DND-41 (cell line): ENCODE measurements at regions not wholly inside any gene's neighbourhood (a gene's known extent, or its start where the extent isn't known, plus 50 kb on each side); places are given as distances from the start of the nearest gene placed in this dataset.

Source experiments
- ATAC-seq: fragments of 200-7000 bp; cut with Tn5 transposase; 3 replicates; pipeline ENCODE4 v1.9.1; 2021; ENCODE audit warnings: low read depth; ENCODE audit not compliant: insufficient read depth
- DNase-seq: peaks from one replicate; pipeline ENCODE4 v3.0.0-alpha.2; 2020
- H2AFZ ChIP-seq: 2 replicates; pipeline ENCODE4 v1.6.0; 2012; ENCODE audit warnings: low read depth, low read length
- H3K27ac ChIP-seq: 2 replicates; pipeline ENCODE4 v1.5.1; 2012; ENCODE audit warnings: low read length, inconsistent platforms
- H3K27me3 ChIP-seq: fragments of 200-600 bp; sonication (generic); 2 replicates; pipeline ENCODE4 v1.6.0; 2012; ENCODE audit warnings: low read length, mild to moderate bottlenecking, inconsistent platforms; ENCODE audit not compliant: insufficient read depth, poor library complexity
- H3K36me3 ChIP-seq: 2 replicates; pipeline ENCODE4 v1.5.1; 2012; ENCODE audit warnings: low read length, inconsistent platforms; ENCODE audit not compliant: insufficient read depth
- H3K4me1 ChIP-seq: 2 replicates; pipeline ENCODE4 v1.5.1; 2012; ENCODE audit warnings: mild to moderate bottlenecking, low read length; ENCODE audit not compliant: insufficient read depth
- H3K4me2 ChIP-seq: 2 replicates; pipeline ENCODE4 v1.6.0; 2012; ENCODE audit warnings: mild to moderate bottlenecking, moderate library complexity, low read length, inconsistent platforms; ENCODE audit not compliant: insufficient read depth
- H3K4me3 ChIP-seq, 2 experiments: fragments of 200-600 bp in 1 of 2; shearing (Covaris generic) in 1 of 2; 2 replicates each; pipeline ENCODE4 v1.5.1; 2012 to 2016; ENCODE audit warnings: inconsistent platforms in 2 of 2, low read length in 2 of 2, mild to moderate bottlenecking in 2 of 2, low read depth in 1 of 2, moderate library complexity in 1 of 2
- H3K79me2 ChIP-seq: 2 replicates; pipeline ENCODE4 v1.6.0; 2012; ENCODE audit warnings: low read length, inconsistent platforms; ENCODE audit not compliant: insufficient read depth
- H3K9ac ChIP-seq: 2 replicates; pipeline ENCODE4 v1.6.0; 2012; ENCODE audit warnings: low read depth, mild to moderate bottlenecking, inconsistent platforms, low read length, moderate library complexity
- H3K9me3 ChIP-seq: 2 replicates; pipeline ENCODE4 v1.5.1; 2012; ENCODE audit warnings: low read length, moderate library complexity, mild to moderate bottlenecking, inconsistent platforms; ENCODE audit not compliant: insufficient read depth, severe bottlenecking
- H4K20me1 ChIP-seq: 2 replicates; pipeline ENCODE4 v1.6.0; 2012; ENCODE audit warnings: low read length; ENCODE audit not compliant: insufficient read depth
- CTCF ChIP-seq: IDR thresholded peaks from 2 replicates; pipeline ENCODE4 v1.5.1; 2012; ENCODE audit warnings: borderline replicate concordance, low read length, moderate library complexity, mild to moderate bottlenecking; ENCODE audit not compliant: poor library complexity, severe bottlenecking; ENCODE audit errors: extremely low read depth
- EZH2 ChIP-seq: IDR thresholded peaks from 3 replicates; pipeline ENCODE4 v1.6.1; 2012; ENCODE audit warnings: borderline replicate concordance, low read depth, mild to moderate bottlenecking, moderate library complexity, low read length, inconsistent platforms; ENCODE audit not compliant: severe bottlenecking

- H4K20me1 ChIP-seq, result no peaks in the 10 kb centered on the region
- TF ChIP-seq CTCF, result no peak
- no peak overlapping the region for H3K4me2 ChIP-seq
- no peak for DNase-seq
- H3K9me3 ChIP-seq, result no peaks in the 10 kb centered on the region
- no peak overlapping the region for H2AFZ ChIP-seq
- H3K79me2 ChIP-seq, result no peaks in the 10 kb centered on the region
- no peaks in the 10 kb centered on the region for H3K27me3 ChIP-seq
- no peak overlapping the region for H3K9ac ChIP-seq
- no peaks in the 10 kb centered on the region for H3K4me1 ChIP-seq
- H3K36me3 ChIP-seq, result no peaks in the 10 kb centered on the region
- no peak overlapping the region for H3K27ac ChIP-seq
- H3K4me3 ChIP-seq, result no peak overlapping the region
- ATAC-seq, result no peak
Measured at GRCh38 chr7:122211362-122211761, 67.3 kb upstream of the AASS start.

- Histone ChIP-seq H4K20me1 (no peaks in the 10 kb centered on the region), H3K36me3 (no peaks in the 10 kb centered on the region), H3K79me2 (no peaks in the 10 kb centered on the region), H3K27ac (no peak overlapping the region), H2AFZ (no peak overlapping the region), H3K4me3 (no peak overlapping the region), H3K4me1 (no peaks in the 10 kb centered on the region), H3K9ac (no peak overlapping the region), H3K4me2 (no peak overlapping the region), H3K9me3 (no peaks in the 10 kb centered on the region), H3K27me3 (no peaks in the 10 kb centered on the region)
- ATAC-seq, result no peak
- no peak for DNase-seq
- TF ChIP-seq CTCF, result no peak
Measured at GRCh38 chr7:122206985-122207384, 62.9 kb upstream of the AASS start.

GRCh38 chr7:122203814-122204213 is 59.8 kb upstream of the AASS start:
- Histone ChIP-seq H3K4me2 (no peak overlapping the region), H4K20me1 (no peaks in the 10 kb centered on the region), H3K9me3 (no peaks in the 10 kb centered on the region), H3K9ac (no peak overlapping the region), H3K27ac (no peak overlapping the region), H3K79me2 (no peaks in the 10 kb centered on the region), H3K4me1 (no peaks in the 10 kb centered on the region), H2AFZ (no peak overlapping the region), H3K27me3 (no peaks in the 10 kb centered on the region), H3K36me3 (no peaks in the 10 kb centered on the region), H3K4me3 (no peak overlapping the region)
- ATAC-seq (no peak), DNase-seq (no peak)
- TF ChIP-seq EZH2 (no peak), CTCF (no peak)

GRCh38 chr7:122200888-122201287 is 56.8 kb upstream of the AASS start:
- H3K9me3 ChIP-seq, result no peaks in the 10 kb centered on the region
- no peak overlapping the region for H3K9ac ChIP-seq
- no peak overlapping the region for H2AFZ ChIP-seq
- no peaks in the 10 kb centered on the region for H3K79me2 ChIP-seq
- H3K4me1 ChIP-seq, result no peaks in the 10 kb centered on the region
- H3K27ac ChIP-seq, result no peak overlapping the region
- H3K4me2 ChIP-seq, result no peak overlapping the region
- H3K4me3 ChIP-seq, result no peak overlapping the region
- TF ChIP-seq EZH2 (no peak), CTCF (no peak)
- ATAC-seq, result no peak
- no peaks in the 10 kb centered on the region for H4K20me1 ChIP-seq
- H3K27me3 ChIP-seq, result no peaks in the 10 kb centered on the region
- no peaks in the 10 kb centered on the region for H3K36me3 ChIP-seq
- DNase-seq, result no peak
